GM19463 (cell line): ENCODE measurements at regions not wholly inside any gene's neighbourhood (a gene's known extent, or its start where the extent isn't known, plus 50 kb on each side); places are given as distances from the start of the nearest gene placed in this dataset.

ENCODE experiments used
- ATAC-seq: cut with Tn5 transposase; IDR thresholded peaks from one replicate; pipeline ENCODE4 v1.9.1; 2021; ENCODE audit warnings: mild to moderate bottlenecking, moderate library complexity; ENCODE audit not compliant: unreplicated experiment

GRCh38 chr6:117167520-117168271 is 97.7 kb upstream of the VGLL2 start:
- ATAC-seq = no peak

GRCh38 chr6:117168296-117169063 is 96.9 kb upstream of the VGLL2 start:
- ATAC-seq = no peak

- no peak for ATAC-seq
Measured at GRCh38 chr6:117169064-117169665, 96.2 kb upstream of the VGLL2 start.

- ATAC-seq = no peak
Measured at GRCh38 chr6:117169781-117170281, 95.5 kb upstream of the VGLL2 start.

- ATAC-seq = no peak
Measured at GRCh38 chr6:117174835-117175360, 90.5 kb upstream of the VGLL2 start.

- no peak for ATAC-seq
Measured at GRCh38 chr6:117188627-117189201, 76.6 kb upstream of the VGLL2 start.

GRCh38 chr6:117191009-117191408 is 74.3 kb upstream of the VGLL2 start:
- ATAC-seq = no peak

- ATAC-seq = no peak
Measured at GRCh38 chr6:117191448-117191847, 73.9 kb upstream of the VGLL2 start.

- ATAC-seq = no peak
Measured at GRCh38 chr6:117194271-117194670, 71.1 kb upstream of the VGLL2 start.

- no peak for ATAC-seq
Measured at GRCh38 chr6:117194978-117195377, 70.4 kb upstream of the VGLL2 start.

GRCh38 chr6:117195728-117196127 is 69.6 kb upstream of the VGLL2 start:
- ATAC-seq = no peak

- ATAC-seq = no peak
Measured at GRCh38 chr6:117200067-117200466, 65.3 kb upstream of the VGLL2 start.

GRCh38 chr6:117204903-117205302 is 60.5 kb upstream of the VGLL2 start:
- ATAC-seq = no peak

GRCh38 chr6:117205876-117206275 is 59.5 kb upstream of the VGLL2 start:
- no peak for ATAC-seq

- ATAC-seq = no peak
Measured at GRCh38 chr6:117206522-117206921, 58.8 kb upstream of the VGLL2 start.

- ATAC-seq = no peak
Measured at GRCh38 chr6:117206944-117207687, 58.2 kb upstream of the VGLL2 start.

- no peak for ATAC-seq
Measured at GRCh38 chr6:117210279-117210678, 55.1 kb upstream of the VGLL2 start.

- ATAC-seq = no peak
Measured at GRCh38 chr6:117215353-117216090, 49.8 kb upstream of the VGLL2 start.
